ENCODE measurements at regions not wholly inside any gene's neighbourhood (a gene's known extent, or its start where the extent isn't known, plus 50 kb on each side); places are given as distances from the start of the nearest gene placed in this dataset.

DNA sequence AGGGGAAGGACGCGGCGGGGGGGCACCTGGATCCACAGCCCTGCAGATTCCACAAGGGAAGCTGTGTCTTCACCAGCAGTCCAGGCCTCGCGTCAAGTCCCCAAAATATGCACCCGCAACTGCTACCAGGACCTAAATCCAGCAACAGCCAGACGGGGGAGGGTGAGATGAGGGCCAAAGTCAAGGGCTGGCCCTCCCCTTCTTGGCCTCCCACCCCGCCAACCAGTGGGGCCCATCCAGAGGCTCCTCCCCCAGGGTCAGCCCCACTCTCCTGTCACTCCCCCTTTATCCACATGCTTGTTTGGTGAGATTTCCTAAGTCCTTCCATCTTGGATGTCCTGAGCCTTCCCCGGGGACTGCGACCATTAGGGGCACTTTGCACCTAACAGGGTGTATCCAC lies 138.7 kb downstream of the ENGASE start:
- H2AFZ ChIP-seq (ENCODE audit: low read depth, low read length): no peak overlapping the region
- H3K27me3 ChIP-seq (ENCODE audit: insufficient read depth, low read depth, low read length): no peaks in the 10 kb centered on the region
- H3K9me3 ChIP-seq (ENCODE audit: low read length): no peaks in the 10 kb centered on the region
- no peaks in the 10 kb centered on the region for H3K79me2 ChIP-seq (replicated peaks; ENCODE audit: insufficient read depth, low read length)
- H3K9ac ChIP-seq (ENCODE audit: low read length): no peak overlapping the region
- no peak overlapping the region for H3K4me3 ChIP-seq (ENCODE audit: low read length)
- H3K36me3 ChIP-seq (ENCODE audit: insufficient read depth, low read length): no peaks in the 10 kb centered on the region
- H4K20me1 ChIP-seq (ENCODE audit: insufficient read depth): no peaks in the 10 kb centered on the region
- no peak overlapping the region for H3K4me2 ChIP-seq (ENCODE audit: low read length)
- H3F3A ChIP-seq (ENCODE audit: insufficient read depth, low read length, poor library complexity, severe bottlenecking): no peaks in the 10 kb centered on the region
- TF ChIP-seq RAD21 (conservative IDR thresholded peaks at IDR 0.05): no peak
- TF ChIP-seq MXI1 (conservative IDR thresholded peaks at IDR 0.05; ENCODE audit: poor library complexity, severe bottlenecking): no peak
- no peak for TF ChIP-seq EP300 (conservative IDR thresholded peaks at IDR 0.05; ENCODE audit: poor library complexity, severe bottlenecking)
- TF ChIP-seq CTCF (IDR thresholded peaks at IDR 0.05; ENCODE audit: poor library complexity, severe bottlenecking): no peak
- no peak for TF ChIP-seq SMC3 (conservative IDR thresholded peaks at IDR 0.05; ENCODE audit: poor library complexity)
- no peak for TF ChIP-seq POLR2AphosphoS5 (IDR thresholded peaks at IDR 0.05)
- no peak for TF ChIP-seq EZH2 (IDR thresholded peaks at IDR 0.05; ENCODE audit: borderline replicate concordance, insufficient read depth, low read length, poor library complexity, severe bottlenecking)
- no peak for TF ChIP-seq TAF1 (IDR thresholded peaks at IDR 0.05; ENCODE audit: low read depth)
- TF ChIP-seq REST (IDR thresholded peaks at IDR 0.05; ENCODE audit: borderline replicate concordance): no peak
- no peak overlapping the region for H3K27ac ChIP-seq (ENCODE audit: low read length)
- no peaks in the 10 kb centered on the region for H3K9me2 ChIP-seq (ENCODE audit: insufficient read depth, low read length)

GRCh38 chr17:79212149-79213087 lies 137.8 kb downstream of the ENGASE start:
- H3K36me3 ChIP-seq (ENCODE audit: insufficient read depth, low read length): no peaks in the 10 kb centered on the region
- no peak overlapping the region for H3K9ac ChIP-seq (ENCODE audit: low read length)
- H3K9me3 ChIP-seq (ENCODE audit: low read length): no peaks in the 10 kb centered on the region
- H3K4me3 ChIP-seq (ENCODE audit: low read length): no peak overlapping the region
- no peak overlapping the region for H3K27ac ChIP-seq (ENCODE audit: low read length)
- TF ChIP-seq MXI1 (conservative IDR thresholded peaks at IDR 0.05; ENCODE audit: poor library complexity, severe bottlenecking) (no peak), TAF1 (IDR thresholded peaks at IDR 0.05; ENCODE audit: low read depth) (no peak), RAD21 (conservative IDR thresholded peaks at IDR 0.05) (no peak), EZH2 (IDR thresholded peaks at IDR 0.05; ENCODE audit: borderline replicate concordance, insufficient read depth, low read length, poor library complexity, severe bottlenecking) (no peak), CTCF (IDR thresholded peaks at IDR 0.05; ENCODE audit: poor library complexity, severe bottlenecking) (no peak), REST (IDR thresholded peaks at IDR 0.05; ENCODE audit: borderline replicate concordance) (no peak), EP300 (conservative IDR thresholded peaks at IDR 0.05; ENCODE audit: poor library complexity, severe bottlenecking) (no peak), POLR2AphosphoS5 (IDR thresholded peaks at IDR 0.05) (no peak), SMC3 (conservative IDR thresholded peaks at IDR 0.05; ENCODE audit: poor library complexity) (no peak)
- H3K27me3 ChIP-seq (ENCODE audit: insufficient read depth, low read depth, low read length): no peaks in the 10 kb centered on the region
- H2AFZ ChIP-seq (ENCODE audit: low read depth, low read length): no peak overlapping the region
- no peaks in the 10 kb centered on the region for H3K79me2 ChIP-seq (replicated peaks; ENCODE audit: insufficient read depth, low read length)
- no peaks in the 10 kb centered on the region for H4K20me1 ChIP-seq (ENCODE audit: insufficient read depth)
- no peak overlapping the region for H3K4me2 ChIP-seq (ENCODE audit: low read length)
- H3F3A ChIP-seq (ENCODE audit: insufficient read depth, low read length, poor library complexity, severe bottlenecking): no peaks in the 10 kb centered on the region
- H3K9me2 ChIP-seq (ENCODE audit: insufficient read depth, low read length): no peaks in the 10 kb centered on the region

All from neural cell (in vitro differentiated cells).